ENCODE measurements at regions not wholly inside any gene's neighbourhood (a gene's known extent, or its start where the extent isn't known, plus 50 kb on each side); places are given as distances from the start of the nearest gene placed in this dataset.
"Not testable (repeated sequence)": the region's sequence is repeated elsewhere in the genome, so short reads cannot be mapped to it uniquely, and the experiment has no call there.

GRCh38 chr12:75941661-75942060 is 89.9 kb downstream of the PHLDA1 start:
- DNase-seq = not testable (repeated sequence)

DNA sequence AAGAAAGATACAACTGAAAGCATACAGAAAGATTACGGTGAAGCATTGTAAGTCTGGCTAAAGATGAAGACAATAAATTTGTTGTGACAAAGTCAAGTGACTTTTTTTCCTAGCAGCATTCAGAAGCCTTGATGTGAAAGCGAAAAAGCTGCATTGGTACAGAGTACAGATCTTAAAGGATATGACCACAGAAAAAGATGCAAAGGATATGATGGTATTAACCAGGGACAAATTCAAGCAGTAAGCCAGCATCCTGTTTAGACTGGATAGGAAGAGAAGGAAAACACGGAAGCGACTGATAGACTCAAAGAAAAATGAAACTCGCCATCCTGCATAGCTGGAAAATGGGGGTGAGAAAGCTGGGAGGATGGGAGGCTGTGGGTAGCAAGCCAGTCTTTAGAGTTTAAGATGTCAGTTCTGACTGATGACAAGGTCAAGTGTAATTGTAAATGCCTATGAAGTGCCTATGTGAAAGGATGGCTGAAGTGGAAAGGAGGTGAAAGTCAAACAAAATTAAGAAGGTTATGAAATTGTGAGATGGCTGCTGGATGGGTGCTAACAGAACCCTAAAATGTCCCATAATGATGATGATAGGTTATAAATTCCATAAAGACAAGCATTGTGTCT is 92.4 kb downstream of the PHLDA1 start:
- DNase-seq = no peak

DNA sequence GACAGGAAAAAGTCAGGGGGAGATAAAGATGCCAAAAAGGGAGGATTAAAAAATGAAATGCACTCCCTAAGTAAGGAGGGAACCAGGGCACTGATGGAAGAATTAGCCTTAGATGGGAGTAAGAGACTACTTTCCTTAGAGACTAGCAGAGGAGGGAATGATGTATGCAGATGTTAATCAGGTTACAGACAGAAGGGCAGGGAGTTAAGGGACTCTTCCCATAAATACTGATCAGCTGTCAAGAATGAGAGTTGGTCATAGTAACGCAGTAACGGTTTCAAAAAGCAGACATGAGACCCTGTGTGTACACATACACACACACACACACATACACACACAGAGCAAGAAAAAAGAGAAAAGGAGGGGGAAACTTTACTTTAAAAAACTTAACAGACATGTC is 93.4 kb downstream of the PHLDA1 start:
- DNase-seq = no peak

GRCh38 chr12:75937486-75937885 is 94.1 kb downstream of the PHLDA1 start:
- DNase-seq = no peak

DNA sequence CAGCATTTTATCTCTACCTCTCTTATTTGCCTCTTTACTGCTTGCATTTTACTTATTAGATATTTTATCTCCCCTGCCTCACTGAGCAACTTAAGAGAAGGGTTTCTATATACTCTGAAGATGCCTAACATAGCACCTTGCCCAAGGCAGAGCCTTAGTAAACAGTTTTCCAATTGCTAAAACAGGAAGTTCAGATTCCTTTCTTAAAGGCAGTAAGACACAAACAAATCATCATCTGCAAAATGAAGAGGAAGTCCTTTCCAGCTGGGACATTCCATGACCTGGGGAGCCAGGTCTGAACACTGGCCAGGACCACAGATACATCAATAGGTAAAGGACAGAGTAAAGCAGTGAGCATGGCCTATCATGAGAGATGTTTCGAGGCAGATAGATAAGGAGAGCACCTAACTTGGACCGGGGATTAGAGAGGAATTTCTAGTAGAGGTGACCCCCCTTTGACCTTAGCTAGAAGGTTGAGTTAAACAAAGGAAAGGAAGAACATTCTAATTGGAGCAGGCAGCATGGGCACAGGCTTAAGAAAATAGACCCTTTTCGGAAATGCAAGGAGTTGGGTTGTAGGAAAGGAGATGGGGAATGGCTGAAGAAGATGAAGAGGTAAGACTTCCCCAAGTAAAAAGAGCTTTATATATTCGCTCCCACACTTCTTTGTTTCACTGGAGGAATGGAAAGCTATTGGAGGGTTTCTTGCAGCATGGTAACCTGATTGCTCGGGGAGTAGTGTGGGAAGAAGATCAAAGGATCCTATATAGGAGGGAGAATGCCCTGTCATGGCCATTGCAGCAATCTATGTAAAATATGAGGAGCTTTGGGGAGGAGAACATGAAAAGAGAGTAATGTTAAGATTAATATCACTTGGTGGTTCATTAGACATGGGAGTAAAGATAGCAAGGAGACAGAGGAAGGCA is 94.8 kb downstream of the PHLDA1 start:
- no peak for DNase-seq

DNA sequence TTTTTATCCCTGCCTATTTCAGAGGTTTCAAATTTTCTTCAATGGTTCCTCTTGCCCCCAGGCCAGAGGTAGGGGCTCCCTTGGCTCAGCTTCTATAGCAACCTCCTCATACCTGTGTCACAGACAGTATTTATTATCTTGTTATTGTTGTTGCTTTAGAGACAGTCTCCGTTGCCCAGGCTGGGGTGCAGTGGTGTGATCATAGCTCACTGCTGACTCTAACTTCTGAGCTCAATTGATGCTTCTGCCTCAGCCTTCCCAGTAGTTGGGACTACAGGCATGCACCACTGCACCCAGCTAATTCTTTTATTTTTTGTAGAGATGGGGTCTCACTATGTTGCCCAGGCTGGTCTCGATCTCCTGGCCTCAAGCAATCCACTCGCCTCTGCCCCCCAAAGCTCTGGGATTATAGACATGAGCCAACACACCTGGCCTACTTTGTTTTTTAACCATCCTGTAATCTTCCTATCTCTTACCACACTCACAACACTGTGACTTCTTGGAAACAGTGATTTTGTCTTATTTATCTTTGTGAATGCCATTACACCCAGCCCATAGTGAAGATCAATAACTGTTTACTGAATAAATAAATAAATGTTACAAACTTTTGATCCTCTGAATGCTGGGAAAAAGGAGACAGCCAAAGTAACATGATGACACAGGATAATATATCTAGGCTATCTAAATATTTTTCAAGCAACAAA is 95.9 kb downstream of the PHLDA1 start:
- no peak for DNase-seq

- peak; percentile 93 for DNase-seq
These were observed 98.5 kb downstream of the PHLDA1 start for GRCh38 chr12:75933101-75933500.

- DNase-seq = no peak
These were observed 99.3 kb downstream of the PHLDA1 start for GRCh38 chr12:75932241-75932640.

- DNase-seq = peak; percentile 32
These were observed 107.5 kb downstream of the PHLDA1 start for GRCh38 chr12:75923964-75924666.

- DNase-seq = no peak
These were observed 108.5 kb downstream of the PHLDA1 start for GRCh38 chr12:75922944-75923642.

GRCh38 chr12:75921622-75922289 is 109.8 kb downstream of the PHLDA1 start:
- DNase-seq = no peak

DNA sequence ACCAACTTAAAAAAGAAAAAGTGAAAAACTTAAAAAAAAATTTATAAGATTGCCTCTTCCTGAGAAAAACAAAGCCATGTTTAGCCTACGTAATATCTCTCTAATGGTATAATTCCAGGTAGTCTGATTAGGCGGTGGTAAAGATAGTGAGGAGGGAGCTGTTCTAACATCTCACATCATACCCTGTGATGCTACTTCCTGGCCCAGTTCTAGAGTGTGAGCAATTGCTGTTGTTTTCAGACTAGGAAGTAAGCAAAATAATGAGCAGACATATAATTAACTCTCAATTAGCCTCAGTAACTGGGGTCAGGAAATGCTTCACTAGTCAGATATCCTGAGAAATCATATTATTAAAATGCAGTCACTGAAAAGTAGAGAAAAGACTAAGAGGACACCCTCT is 113.9 kb downstream of the PHLDA1 start:
- DNase-seq = no peak

DNA sequence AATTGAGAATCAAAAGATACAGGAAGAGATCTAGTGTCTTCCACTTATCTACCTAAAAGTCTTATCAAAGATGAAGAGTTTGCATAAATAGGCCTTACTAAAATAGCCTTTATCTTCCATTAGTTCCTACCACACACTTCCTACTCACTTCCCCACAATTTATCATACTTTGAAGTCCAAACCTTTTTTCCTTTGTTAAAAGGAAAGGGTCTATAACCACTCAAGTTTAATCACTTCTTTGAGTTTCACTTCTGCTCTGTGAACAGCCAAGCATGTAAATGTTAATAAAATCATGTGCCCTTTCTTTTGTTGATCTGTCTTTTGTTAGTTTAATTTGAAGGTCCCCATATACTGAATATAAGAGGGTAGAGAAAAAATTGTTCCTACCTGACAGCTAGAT is 114.5 kb downstream of the PHLDA1 start:
- no peak for DNase-seq

DNA sequence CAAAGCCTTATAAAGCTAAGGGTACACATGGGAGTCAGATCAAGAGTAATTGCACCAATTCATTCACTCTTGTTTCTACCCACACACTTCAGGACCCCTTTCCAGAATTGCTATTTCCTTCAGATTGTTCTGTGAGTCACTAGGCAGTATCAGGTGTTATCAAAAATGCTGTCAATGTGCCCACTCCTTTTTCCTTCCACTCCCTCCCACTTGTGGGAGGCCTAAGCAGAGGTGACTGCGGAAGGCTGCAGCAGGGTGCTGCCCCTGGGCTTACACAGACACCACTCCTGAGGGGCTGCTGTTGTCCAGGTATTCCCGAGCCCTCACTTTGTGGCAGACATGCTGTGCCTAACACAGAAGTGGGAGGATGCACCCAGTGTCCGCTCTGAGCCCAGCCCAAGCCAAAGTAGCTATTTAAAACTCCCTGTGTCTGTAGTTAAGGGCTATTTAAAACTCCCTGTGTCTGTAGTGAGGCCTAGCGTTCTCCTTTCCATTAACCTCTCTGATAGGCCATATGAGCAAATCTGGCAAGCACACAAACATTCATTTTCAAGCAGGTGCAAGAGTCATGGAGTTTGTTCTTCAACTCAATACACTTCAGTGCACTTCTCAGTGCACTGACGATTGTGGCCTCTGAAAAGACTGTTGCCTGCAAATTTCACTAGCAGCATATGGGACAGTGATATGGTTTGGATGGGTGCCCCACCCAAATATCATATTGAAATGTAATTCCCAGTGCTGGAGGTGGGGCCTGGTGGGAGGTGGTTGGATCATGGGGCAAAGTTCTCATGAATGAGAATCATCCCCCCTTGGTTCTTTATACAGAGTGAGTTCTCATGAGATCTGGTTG is 117.8 kb downstream of the PHLDA1 start:
- no peak for DNase-seq

GRCh38 chr12:75909714-75910656 is 121.6 kb downstream of the PHLDA1 start:
- DNase-seq = no peak

DNA sequence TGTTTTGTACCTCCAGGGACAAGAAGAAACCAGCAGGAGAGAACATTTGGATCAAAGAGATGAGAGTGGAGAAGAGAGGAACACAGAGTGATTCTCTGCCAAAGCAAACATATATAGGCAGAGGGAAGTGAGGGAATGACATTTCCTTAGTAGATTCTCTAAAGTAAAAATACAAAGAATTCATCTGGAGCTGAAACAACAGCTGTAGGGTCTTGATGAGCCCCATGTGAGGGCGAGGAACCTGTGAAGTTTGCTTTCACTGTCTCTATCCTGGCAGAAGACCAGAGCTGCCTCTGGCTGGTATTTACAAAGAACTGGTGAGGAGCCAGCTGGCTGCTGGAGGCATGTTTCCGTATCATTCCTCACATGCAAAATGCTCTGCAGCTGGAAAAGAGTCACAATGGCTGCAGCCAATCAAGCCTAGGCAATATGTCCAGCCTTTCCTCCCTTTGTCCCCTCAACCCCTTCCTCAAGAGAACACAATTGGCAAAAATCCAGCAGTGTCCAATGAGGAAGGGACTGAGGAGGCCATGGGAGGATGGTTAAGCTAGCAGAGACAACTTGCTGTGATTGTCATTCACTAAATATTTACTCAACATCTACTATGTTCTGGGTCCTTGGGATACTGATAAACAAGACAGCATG is 122.5 kb downstream of the PHLDA1 start:
- DNase-seq = peak; percentile 34

GRCh38 chr12:75905922-75906321 is 125.7 kb downstream of the PHLDA1 start:
- DNase-seq = no peak

DNA sequence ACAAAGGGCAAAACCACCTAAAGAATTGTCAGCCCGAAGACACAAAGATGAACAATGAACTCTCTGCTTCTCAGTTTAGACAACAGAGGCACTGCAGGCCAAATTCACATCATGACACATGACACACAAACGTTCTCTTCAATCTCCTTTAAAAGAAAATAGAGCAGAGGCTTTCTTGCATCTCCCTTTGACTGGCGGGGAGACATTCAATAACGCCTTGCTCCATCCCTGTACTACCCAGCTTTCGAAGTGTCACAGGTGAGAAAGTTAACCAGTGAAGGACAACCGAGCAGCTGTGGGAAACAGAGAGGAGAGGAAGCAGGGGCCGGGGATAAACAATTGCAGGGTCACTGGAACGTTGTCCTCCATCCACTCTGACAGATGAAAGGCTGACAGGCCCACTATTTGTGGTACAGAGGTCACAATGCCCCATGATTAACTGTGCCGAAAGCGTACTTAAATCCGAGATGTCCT is 130.8 kb downstream of the PHLDA1 start:
- no peak for DNase-seq

DNA sequence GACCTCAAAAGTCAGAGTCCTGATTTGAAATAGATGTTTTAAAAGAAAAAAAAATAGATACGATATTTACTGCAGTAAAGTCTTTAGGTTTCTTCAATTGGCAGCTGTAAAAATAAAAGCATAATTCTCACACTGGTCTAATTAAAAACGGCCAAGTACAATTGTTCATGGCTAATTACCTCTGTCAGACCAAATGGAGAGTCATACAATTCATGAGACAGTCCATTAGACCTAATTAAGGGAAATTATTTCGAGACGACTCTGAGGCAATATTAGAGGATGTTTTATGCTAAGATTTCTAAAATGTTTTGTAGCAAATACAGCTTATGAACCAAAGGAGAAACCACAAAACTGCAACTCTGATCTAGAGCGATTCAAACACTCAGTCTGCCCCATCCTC is 131.3 kb downstream of the PHLDA1 start:
- no peak for DNase-seq
